T-helper 2 cell treated with Interferon-gamma antibody and Interleukin-4, amounts not matched to agents 5 μg/mL and 100 μg/mL, for 36 hours (primary cell): ENCODE measurements at regions not wholly inside any gene's neighbourhood (a gene's known extent, or its start where the extent isn't known, plus 50 kb on each side); places are given as distances from the start of the nearest gene placed in this dataset.

Source experiments
- DNase-seq: peaks from one replicate; pipeline ENCODE4 v3.0.0; 2021; ENCODE audit warnings: low spot score
- H3K27ac Mint-ChIP-seq: one replicate; pipeline ENCODE4 v1.8.0; 2021; ENCODE audit warnings: mild to moderate bottlenecking, mixed read lengths
- H3K27me3 Mint-ChIP-seq: one replicate; pipeline ENCODE4 v1.8.0; 2021; ENCODE audit warnings: low read depth, mixed read lengths
- H3K36me3 Mint-ChIP-seq: one replicate; pipeline ENCODE4 v1.8.0; 2021; ENCODE audit warnings: low read depth, mixed read lengths
- H3K4me1 Mint-ChIP-seq: one replicate; pipeline ENCODE4 v1.8.0; 2021; ENCODE audit warnings: low read depth, mixed read lengths
- H3K4me3 Mint-ChIP-seq: one replicate; pipeline ENCODE4 v1.8.0; 2022; ENCODE audit warnings: mild to moderate bottlenecking, moderate library complexity, mixed read lengths
- H3K9me3 Mint-ChIP-seq: one replicate; pipeline ENCODE4 v1.8.0; 2021; ENCODE audit warnings: mixed read lengths

DNA sequence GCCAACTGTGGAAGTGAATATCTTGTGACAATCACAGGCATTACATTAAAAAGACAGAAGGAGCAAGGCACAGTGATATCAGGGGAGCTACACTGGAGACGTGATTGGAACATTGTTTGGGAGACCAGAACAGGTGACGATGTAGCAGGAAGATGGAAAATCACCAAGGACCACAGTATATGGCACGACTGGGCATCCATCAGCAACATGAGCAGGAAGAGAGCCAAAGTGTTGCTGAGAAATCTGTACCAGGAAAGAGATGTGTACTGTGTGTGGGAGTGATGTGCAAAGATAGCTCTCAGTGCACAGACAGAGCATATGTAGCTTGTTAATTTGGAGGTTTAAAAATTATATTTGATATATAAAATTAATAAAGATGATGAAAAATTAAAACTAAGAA, 790.6 kb upstream of the ADGRL2 start:
- Mint-ChIP-seq H3K9me3 (no peaks in the 10 kb centered on the region), H3K36me3 (no peaks in the 10 kb centered on the region), H3K27me3 (no peaks in the 10 kb centered on the region), H3K27ac (no peak overlapping the region), H3K4me3 (no peak overlapping the region), H3K4me1 (no peaks in the 10 kb centered on the region)
- DNase-seq: no peak

DNA sequence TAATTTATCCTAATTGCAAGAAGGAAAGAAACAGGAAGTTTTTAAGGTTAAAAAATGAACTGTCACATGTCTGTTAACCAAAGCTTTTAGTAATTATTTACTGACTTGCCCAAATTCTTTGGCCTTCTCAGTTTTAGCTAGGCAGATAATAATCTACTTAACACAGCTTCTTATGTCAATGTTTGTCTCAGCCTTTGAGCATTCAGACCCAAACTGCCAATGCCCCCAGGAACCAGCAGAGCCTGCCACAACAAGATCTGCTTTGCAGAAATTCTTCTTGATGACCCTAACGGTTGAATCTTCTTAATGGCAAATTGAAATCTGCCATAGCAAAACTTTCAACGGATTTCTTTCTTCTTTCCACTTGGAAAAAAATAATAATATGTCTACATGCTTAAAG, 792.4 kb upstream of the ADGRL2 start:
- no peak overlapping the region for H3K27ac Mint-ChIP-seq
- no peak overlapping the region for H3K4me3 Mint-ChIP-seq
- H3K9me3 Mint-ChIP-seq: no peaks in the 10 kb centered on the region
- no peaks in the 10 kb centered on the region for H3K27me3 Mint-ChIP-seq
- H3K36me3 Mint-ChIP-seq: no peaks in the 10 kb centered on the region
- H3K4me1 Mint-ChIP-seq: no peaks in the 10 kb centered on the region
- DNase-seq: no peak

DNA sequence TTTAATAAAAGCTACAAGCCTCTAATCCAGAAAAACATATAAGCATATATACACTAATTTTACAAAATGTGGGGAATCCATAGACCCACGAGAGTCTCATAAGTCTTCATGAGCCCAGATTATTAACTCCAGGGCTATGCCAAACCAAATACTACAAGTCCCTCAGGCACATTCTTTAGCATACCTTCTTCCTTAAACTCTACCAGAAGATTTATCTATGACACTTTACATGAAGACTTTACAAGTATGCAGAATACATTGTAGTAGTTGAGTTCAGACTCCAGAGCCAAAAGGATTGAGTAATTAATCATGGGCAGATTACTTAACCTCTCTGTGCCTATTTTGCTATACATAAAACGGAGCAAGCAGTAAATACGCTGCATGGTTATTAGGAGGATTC, 793.7 kb upstream of the ADGRL2 start:
- Mint-ChIP-seq H3K4me1 (no peaks in the 10 kb centered on the region), H3K27me3 (no peaks in the 10 kb centered on the region), H3K4me3 (no peak overlapping the region), H3K27ac (no peak overlapping the region), H3K36me3 (no peaks in the 10 kb centered on the region), H3K9me3 (peaks cover 4% of the 10 kb centered on the region)
- DNase-seq: no peak

DNA sequence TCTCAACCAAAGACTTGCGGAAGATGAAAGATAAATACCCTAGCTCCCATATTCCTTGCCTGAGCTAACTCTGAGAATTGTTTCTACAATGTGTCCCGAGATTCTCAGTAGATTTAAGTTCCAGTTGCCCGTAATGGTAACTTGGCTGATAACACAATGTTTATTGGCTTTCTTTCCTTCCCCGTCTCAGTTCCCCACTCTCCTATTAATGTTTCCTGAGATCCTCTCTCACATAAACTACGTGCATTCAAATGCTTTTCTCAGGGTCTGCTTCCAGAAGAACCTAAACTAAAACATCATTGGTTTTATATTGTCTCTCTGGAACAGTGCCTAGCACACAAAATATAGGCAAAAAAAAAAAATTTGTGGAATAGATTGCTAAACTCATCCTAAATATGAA, 794.2 kb upstream of the ADGRL2 start:
- DNase-seq: no peak
- Mint-ChIP-seq H3K36me3 (no peaks in the 10 kb centered on the region), H3K27me3 (no peaks in the 10 kb centered on the region), H3K27ac (no peak overlapping the region), H3K4me3 (no peak overlapping the region), H3K9me3 (peaks cover 4% of the 10 kb centered on the region), H3K4me1 (no peaks in the 10 kb centered on the region)

DNA sequence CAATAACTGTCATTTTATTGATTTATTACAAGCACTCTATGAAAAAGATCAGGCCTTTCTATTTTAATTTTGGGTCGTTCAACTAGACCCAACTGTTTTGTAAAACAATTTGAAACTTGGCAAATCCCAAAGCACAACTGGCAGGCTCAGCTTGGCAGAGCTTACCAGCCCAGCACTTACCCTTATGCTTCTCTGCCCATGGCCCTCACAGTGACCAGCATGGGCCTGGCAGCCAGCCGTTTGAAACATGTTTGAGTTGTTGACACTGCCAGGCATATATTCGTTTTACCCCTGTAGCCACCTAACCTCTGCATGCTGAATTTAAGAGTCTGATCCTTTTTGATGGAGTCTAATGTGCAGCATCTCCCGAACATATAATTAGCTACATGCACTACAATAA, 796.7 kb upstream of the ADGRL2 start:
- H3K9me3 Mint-ChIP-seq: peaks cover 9% of the 10 kb centered on the region
- no peak overlapping the region for H3K27ac Mint-ChIP-seq
- H3K36me3 Mint-ChIP-seq: no peaks in the 10 kb centered on the region
- H3K27me3 Mint-ChIP-seq: no peaks in the 10 kb centered on the region
- DNase-seq: no peak
- H3K4me1 Mint-ChIP-seq: no peaks in the 10 kb centered on the region
- H3K4me3 Mint-ChIP-seq: no peak overlapping the region

DNA sequence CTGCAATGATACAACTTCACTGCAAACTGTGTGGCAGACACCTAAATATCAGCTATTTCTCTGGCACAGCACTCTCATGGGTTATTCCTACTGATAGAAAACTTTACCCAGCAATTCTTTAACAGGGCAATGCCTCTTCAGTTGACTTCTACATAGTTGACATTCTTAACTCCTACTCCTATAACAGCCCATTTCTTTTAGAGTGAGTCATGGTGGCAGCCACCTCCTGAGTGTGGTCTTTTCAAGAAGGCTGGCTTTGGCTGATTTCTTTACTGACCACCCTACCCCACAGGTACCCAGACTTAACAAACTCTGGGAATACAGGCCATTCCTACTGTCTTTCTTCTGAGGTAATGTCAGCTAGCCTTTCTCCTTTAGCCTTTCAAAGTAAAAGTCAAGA, 805.8 kb upstream of the ADGRL2 start:
- H3K4me1 Mint-ChIP-seq: no peaks in the 10 kb centered on the region
- H3K27ac Mint-ChIP-seq: no peak overlapping the region
- H3K27me3 Mint-ChIP-seq: no peaks in the 10 kb centered on the region
- no peak for DNase-seq
- H3K9me3 Mint-ChIP-seq: peaks cover 12% of the 10 kb centered on the region
- H3K36me3 Mint-ChIP-seq: no peaks in the 10 kb centered on the region
- H3K4me3 Mint-ChIP-seq: no peak overlapping the region

DNA sequence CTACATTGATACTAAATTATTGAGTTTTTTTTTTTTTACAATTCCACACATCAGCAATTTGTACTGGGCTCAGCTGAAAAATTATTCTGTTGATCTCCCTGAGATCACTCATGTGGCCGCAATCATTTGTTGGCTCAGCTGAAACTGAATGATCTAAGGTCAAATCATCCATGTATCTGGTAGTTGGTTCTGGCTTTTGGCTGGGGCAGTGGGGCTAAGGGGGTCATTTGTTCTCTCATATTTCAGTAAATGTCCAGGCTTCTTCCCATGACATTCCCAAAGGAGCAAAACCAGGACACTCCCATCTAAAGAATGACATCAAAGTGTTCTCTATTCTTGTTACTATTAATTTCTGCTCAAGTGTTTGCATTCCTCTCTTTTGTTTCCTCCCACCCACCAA, 806.7 kb upstream of the ADGRL2 start:
- Mint-ChIP-seq H3K4me1 (no peaks in the 10 kb centered on the region), H3K9me3 (peaks cover 12% of the 10 kb centered on the region), H3K4me3 (no peak overlapping the region), H3K27ac (no peak overlapping the region), H3K36me3 (no peaks in the 10 kb centered on the region), H3K27me3 (no peaks in the 10 kb centered on the region)
- DNase-seq: no peak

DNA sequence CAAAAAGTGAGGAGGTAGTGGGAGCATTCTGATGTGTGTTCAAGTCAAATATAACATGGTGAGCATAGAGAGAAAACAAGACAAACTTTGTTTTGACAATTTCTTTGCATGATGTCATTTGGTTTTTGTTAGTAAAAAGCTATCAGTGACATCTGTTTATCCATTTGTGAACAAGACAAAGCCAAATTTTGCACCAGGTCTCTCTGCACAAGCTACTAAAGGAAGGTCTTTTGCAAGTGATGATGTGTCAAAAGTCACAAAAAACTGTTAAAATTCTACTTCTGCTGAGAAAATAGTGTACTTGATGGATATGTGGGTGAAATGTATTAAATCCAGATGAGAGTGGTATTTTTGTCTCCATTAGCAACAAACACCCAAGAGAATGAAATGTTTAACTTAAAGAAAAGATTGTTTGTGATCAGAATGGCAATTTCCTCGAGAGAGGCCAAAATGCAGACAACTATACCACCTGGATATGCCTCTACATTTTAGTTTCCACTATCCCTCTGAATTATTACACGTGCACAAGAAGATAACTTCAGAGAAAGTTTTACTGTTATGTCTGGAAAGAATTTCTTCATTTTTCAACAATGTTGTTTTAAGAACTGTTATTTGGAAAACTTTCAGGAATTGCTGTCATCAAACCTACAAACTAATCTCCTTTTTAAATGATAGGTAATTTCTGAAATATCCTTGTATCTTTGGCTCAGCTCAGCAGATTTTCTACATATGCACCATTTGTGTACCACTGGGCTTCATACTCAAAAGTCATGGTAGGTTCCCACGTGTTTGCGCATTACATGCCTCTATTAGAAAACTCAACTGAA, 807.4 kb upstream of the ADGRL2 start:
- H3K4me1 Mint-ChIP-seq: no peaks in the 10 kb centered on the region
- H3K27me3 Mint-ChIP-seq: no peaks in the 10 kb centered on the region
- no peak overlapping the region for H3K4me3 Mint-ChIP-seq
- no peak overlapping the region for H3K27ac Mint-ChIP-seq
- DNase-seq: no peak
- peaks cover 12% of the 10 kb centered on the region for H3K9me3 Mint-ChIP-seq
- H3K36me3 Mint-ChIP-seq: no peaks in the 10 kb centered on the region

DNA sequence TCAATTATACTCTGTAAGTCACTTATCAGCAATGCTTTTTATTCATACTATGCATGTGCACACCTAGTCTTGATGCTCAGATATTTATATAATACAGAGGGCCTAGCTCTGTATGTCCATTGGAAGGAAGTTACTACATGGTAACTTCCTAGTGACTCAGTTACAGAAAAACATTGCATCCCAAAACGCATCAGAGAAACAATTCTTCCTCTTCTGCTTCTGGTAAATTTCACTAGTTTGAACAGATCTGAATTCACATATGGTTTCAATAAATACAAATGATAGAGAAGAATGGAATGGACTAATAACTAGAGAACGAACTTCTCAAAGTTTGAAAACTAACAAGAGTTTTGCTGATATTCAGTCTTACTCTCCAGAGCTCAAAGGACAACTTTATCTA, 811.3 kb upstream of the ADGRL2 start:
- Mint-ChIP-seq H3K4me3 (no peak overlapping the region), H3K27ac (no peak overlapping the region), H3K4me1 (no peaks in the 10 kb centered on the region), H3K36me3 (no peaks in the 10 kb centered on the region), H3K27me3 (no peaks in the 10 kb centered on the region), H3K9me3 (peaks cover 7% of the 10 kb centered on the region)
- no peak for DNase-seq

DNA sequence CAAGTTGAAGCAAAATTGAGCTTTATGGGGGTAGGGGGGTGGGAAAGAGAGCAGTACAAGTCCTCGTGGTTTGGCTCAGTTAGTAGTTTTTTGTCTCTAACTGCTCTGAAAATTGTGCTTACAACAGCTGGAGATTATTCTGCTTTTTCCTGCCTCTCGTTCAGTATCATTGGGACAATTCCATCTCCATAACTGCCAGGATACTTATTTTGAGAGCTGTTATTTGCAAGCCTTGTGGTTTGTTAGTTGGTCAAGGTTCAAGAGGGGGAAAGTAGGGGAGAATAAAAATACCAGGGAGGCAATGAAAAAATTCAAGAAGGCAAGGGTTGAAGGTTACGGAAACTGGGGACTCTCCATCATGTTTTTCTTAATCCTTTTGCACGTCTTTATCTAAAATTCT, 811.8 kb upstream of the ADGRL2 start:
- H3K27ac Mint-ChIP-seq: no peak overlapping the region
- H3K4me3 Mint-ChIP-seq: no peak overlapping the region
- H3K4me1 Mint-ChIP-seq: no peaks in the 10 kb centered on the region
- DNase-seq: no peak
- no peaks in the 10 kb centered on the region for H3K27me3 Mint-ChIP-seq
- peaks cover 4% of the 10 kb centered on the region for H3K9me3 Mint-ChIP-seq
- no peaks in the 10 kb centered on the region for H3K36me3 Mint-ChIP-seq

DNA sequence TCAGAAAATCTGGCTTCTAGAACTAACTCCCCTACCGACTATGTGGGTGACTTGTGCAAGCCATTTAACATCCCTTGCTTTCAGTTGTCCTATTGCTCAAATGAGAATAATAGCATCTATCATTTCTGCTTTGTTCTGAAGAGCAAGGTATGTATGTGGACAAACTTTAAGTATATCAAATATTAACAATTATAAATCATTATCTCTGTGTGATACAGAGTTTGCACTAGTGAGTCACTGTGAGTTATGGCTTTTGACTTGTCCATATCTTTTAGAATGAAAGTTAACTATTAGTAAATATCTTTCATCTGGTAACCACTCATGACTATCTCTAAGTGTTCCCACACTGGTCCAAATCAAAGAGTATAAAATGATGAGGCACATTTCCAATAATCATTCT, 812.9 kb upstream of the ADGRL2 start:
- H3K9me3 Mint-ChIP-seq: peaks cover 4% of the 10 kb centered on the region
- no peak overlapping the region for H3K4me3 Mint-ChIP-seq

DNA sequence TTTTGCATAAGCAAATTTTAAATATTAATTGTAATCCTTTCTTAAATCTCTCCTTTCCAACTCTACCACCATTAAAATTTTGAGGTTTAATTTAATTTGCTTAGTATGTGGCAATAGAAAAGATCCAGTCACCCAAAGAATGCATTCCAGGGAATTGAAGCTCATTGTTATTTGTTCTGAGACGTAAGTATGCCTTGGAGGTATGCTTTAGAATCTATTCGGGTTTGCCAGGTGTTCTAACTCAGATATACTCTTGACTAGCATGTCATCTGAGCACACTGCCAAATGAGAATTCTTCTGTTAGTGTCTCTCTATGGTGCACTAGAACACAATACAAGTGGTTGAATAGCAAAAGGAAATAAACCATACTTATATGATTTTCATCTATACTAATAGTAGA, 813.6 kb upstream of the ADGRL2 start:
- no peak overlapping the region for H3K27ac Mint-ChIP-seq
- H3K4me1 Mint-ChIP-seq: no peaks in the 10 kb centered on the region
- no peaks in the 10 kb centered on the region for H3K27me3 Mint-ChIP-seq
- H3K9me3 Mint-ChIP-seq: peaks cover 4% of the 10 kb centered on the region
- no peaks in the 10 kb centered on the region for H3K36me3 Mint-ChIP-seq
- DNase-seq: no peak
- H3K4me3 Mint-ChIP-seq: no peak overlapping the region

More for the DNA sequence above, 812.9 kb upstream of the ADGRL2 start:
- DNase-seq: no peak
- no peaks in the 10 kb centered on the region for H3K27me3 Mint-ChIP-seq
- H3K4me1 Mint-ChIP-seq: no peaks in the 10 kb centered on the region
- no peak overlapping the region for H3K27ac Mint-ChIP-seq
- H3K36me3 Mint-ChIP-seq: no peaks in the 10 kb centered on the region

DNA sequence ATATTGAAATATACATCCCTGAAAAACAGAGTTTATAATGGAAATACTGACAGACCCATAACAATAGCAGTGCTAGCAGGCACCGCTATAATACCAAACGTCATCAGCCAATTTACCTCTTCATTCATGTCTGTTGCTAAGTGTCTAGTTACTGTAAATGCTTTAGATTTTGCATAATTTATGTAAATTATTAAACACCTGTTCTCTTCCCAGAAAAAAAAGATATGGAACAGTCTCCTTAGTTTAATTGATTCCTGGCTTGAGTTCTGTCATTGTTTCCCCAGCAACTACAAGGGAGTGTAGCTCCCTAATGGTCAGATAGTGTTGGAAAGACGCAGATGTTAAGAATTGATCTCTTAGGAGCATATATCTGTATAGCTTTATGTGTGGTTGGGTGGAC, 817.9 kb upstream of the ADGRL2 start:
- H3K9me3 Mint-ChIP-seq: peaks cover 7% of the 10 kb centered on the region
- no peak overlapping the region for H3K4me3 Mint-ChIP-seq
- DNase-seq: no peak
- no peaks in the 10 kb centered on the region for H3K4me1 Mint-ChIP-seq
- H3K27ac Mint-ChIP-seq: no peak overlapping the region
- H3K27me3 Mint-ChIP-seq: no peaks in the 10 kb centered on the region
- H3K36me3 Mint-ChIP-seq: no peaks in the 10 kb centered on the region

DNA sequence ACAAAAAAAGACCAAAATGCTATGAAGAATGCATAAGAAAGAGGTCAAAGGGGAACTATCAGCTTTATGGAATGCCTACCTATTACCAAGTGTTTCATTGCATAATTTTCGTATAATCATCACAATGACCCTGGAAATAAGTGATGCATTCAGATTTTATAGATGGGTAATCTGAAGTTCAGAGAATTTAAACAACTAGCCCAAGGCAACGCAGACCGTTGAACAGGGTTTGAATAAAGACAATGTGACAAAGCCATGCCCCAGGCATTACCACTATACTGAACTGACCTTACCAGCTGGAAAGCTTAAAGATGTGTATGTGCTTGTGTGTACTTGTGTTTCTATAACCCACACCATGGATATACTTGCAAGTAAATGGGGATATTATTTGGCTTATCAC, 827.6 kb upstream of the ADGRL2 start:
- Mint-ChIP-seq H3K27ac (no peak overlapping the region), H3K27me3 (no peaks in the 10 kb centered on the region), H3K36me3 (no peaks in the 10 kb centered on the region), H3K4me1 (no peaks in the 10 kb centered on the region), H3K9me3 (peaks cover 19% of the 10 kb centered on the region), H3K4me3 (no peak overlapping the region)
- no peak for DNase-seq

DNA sequence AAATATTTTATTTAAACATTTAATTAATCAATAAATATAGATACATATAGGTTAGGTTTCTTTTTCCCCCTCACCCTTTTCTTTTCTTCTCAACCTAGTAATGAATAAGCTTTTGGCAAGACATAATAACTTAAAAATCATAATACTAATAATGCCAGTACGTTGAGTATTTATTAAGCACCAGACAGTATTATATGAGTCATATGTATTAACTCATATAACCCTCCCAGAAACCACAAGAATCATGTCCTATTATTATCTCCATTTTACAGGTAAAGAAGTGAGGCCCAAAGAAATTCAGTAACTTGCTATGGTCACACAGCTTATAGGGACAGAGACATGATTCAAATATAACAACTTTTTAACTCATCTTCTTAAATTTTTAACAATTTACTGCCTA, 834.5 kb upstream of the ADGRL2 start:
- no peaks in the 10 kb centered on the region for H3K36me3 Mint-ChIP-seq

More for the DNA sequence above, 834.5 kb upstream of the ADGRL2 start:
- no peaks in the 10 kb centered on the region for H3K27me3 Mint-ChIP-seq
- H3K4me1 Mint-ChIP-seq: no peaks in the 10 kb centered on the region
- peaks cover 9% of the 10 kb centered on the region for H3K9me3 Mint-ChIP-seq
- no peak overlapping the region for H3K4me3 Mint-ChIP-seq
- no peak overlapping the region for H3K27ac Mint-ChIP-seq
- no peak for DNase-seq
